Ovary (tissue), 3 donors: ENCODE measurements at regions not wholly inside any gene's neighbourhood (a gene's known extent, or its start where the extent isn't known, plus 50 kb on each side); places are given as distances from the start of the nearest gene placed in this dataset.

Experiments
- EP300 ChIP-seq: sonication (generic); formaldehyde crosslinking; IDR thresholded peaks from one replicate; pipeline ENCODE4 v1.6.1; 2017; ENCODE audit warnings: antibody characterized with exemption
- POLR2A ChIP-seq: fragments of 450-650 bp; IDR thresholded peaks from one replicate; pipeline ENCODE4 v1.6.1; 2017; ENCODE audit warnings: antibody characterized with exemption, mild to moderate bottlenecking, moderate library complexity
- TF ChIP-seq, protein P1 (sequence below), 3 donors: fragments of 450-650 bp in 2 of 3; fragments of 200-600 bp in 1 of 3; IDR thresholded peaks; one replicate each; pipeline versions ENCODE4 v1.5.1 to v1.8.0; 2016 to 2022; ENCODE audit warnings: antibody characterized with exemption in 3 of 3, mild to moderate bottlenecking in 1 of 3
- donor health status: DM: no; HTN: no; CAD: no.

- TF ChIP-seq, protein P1, sequence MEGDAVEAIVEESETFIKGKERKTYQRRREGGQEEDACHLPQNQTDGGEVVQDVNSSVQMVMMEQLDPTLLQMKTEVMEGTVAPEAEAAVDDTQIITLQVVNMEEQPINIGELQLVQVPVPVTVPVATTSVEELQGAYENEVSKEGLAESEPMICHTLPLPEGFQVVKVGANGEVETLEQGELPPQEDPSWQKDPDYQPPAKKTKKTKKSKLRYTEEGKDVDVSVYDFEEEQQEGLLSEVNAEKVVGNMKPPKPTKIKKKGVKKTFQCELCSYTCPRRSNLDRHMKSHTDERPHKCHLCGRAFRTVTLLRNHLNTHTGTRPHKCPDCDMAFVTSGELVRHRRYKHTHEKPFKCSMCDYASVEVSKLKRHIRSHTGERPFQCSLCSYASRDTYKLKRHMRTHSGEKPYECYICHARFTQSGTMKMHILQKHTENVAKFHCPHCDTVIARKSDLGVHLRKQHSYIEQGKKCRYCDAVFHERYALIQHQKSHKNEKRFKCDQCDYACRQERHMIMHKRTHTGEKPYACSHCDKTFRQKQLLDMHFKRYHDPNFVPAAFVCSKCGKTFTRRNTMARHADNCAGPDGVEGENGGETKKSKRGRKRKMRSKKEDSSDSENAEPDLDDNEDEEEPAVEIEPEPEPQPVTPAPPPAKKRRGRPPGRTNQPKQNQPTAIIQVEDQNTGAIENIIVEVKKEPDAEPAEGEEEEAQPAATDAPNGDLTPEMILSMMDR (IDR thresholded peaks at IDR 0.05) = no peak
- TF ChIP-seq POLR2A (no peak), EP300 (no peak)
Measured at GRCh38 chr11:15769203-15769602, 587.1 kb downstream of the SOX6 start.
